Activated CD4-positive, alpha-beta T cell treated with anti-CD3 and anti-CD28 coated beads, Interleukin-2, amount 50 U/mL, for 1 hour (primary cell): ENCODE measurements at regions not wholly inside any gene's neighbourhood (a gene's known extent, or its start where the extent isn't known, plus 50 kb on each side); places are given as distances from the start of the nearest gene placed in this dataset.
"Not testable (repeated sequence)": the region's sequence is repeated elsewhere in the genome, so short reads cannot be mapped to it uniquely, and the experiment has no call there.

ENCODE experiments used
- DNase-seq: peaks from one replicate; pipeline ENCODE4 v3.0.0-alpha.2; 2020

DNA sequence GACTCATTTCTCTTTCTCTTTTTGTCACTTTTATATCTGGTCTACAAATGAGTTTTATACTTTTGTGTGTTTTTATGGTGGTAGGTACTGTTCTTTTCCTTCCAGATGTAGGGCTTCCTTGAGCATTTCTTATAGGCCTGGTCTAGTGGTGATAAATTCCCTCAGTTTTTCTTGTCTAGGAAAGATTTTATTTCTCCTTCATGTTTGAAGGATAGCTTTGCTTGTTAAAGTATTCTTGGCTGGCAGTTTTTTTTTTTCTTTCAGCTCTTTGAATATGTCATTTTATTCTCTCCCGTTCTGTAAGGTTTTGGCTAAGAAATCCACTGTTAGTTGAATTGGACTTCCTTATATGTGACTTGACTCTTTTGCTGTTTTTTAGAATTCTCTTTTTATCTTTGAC lies 292.7 kb downstream of the RPS24 start:
- DNase-seq: no peak

DNA sequence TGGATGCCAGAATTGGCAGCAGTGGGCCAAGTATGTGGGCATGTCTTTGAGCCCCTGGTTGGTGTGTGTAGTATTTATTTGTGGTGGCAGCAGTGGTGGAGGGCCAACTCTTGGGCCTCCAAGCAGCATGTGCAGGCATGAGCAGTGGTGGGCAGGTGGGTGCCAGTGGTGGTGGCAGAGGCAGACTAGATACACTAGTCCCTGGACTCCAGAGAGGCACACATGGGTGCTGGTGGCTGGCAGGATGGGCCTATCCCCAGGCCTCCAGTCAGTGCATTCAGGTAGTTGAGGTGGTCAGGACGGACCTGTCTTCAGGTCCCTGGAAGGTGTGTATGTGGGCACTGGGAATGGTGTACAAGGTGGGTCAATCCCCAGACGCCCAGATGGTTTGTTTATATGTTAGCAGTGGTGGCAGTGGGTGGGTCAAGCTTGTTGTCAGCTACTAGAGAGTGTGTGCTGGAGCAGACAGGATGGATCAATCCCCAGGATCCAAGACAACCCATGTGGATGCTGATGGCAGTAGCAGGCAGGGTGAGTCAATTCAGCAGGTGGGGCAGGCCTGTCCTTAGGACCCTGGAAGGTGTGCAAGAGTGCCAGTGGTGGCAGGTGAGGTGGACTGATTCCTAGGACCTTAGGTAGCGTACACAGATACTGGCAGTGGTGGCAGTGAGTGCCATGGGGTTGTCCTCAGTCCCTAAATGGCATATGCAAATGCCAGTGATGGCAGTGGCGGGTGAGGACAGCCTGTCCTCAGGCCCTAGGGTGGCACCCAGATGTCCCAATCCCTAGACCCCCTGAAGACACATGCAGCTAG lies 294.3 kb downstream of the RPS24 start:
- DNase-seq: no peak

DNA sequence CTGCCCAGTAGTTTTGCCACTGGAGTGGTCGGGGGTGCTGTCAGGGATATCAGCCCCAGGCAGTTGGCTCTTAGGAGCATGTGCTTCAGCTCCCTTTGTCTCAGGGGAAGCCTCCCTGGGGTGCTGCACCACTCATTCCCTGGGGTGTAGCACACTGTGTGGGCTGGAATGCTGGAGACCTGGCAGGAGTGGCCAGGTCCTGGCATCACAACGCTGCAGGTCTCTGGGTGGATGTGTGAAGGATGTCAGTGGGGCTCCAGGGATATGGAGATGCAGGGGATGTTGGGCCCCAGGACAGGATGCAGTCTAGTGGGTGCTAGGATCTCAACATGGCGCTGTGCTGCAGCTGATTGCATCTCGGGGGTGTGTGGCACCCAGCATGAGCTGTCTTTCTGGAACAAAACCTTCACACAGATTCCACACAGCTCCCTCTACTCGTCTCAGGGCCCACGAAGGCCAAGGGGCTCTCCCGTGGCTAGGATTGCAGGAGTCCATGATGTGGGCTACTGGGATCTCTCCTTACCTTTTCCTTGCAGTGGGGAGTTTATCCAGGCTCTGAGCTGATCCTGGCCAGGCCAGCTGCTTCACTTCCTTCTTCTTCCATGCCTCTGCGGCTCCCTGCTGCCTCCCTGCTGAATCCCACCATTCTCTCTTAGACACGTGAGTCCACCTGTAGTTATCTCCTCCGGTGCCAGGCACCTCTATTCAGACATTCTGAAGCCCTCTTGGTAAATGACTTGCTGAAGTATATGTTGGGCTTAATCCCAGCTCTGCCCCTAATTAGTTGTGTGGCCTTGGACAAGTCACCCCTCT lies 295.1 kb downstream of the RPS24 start:
- no peak for DNase-seq

DNA sequence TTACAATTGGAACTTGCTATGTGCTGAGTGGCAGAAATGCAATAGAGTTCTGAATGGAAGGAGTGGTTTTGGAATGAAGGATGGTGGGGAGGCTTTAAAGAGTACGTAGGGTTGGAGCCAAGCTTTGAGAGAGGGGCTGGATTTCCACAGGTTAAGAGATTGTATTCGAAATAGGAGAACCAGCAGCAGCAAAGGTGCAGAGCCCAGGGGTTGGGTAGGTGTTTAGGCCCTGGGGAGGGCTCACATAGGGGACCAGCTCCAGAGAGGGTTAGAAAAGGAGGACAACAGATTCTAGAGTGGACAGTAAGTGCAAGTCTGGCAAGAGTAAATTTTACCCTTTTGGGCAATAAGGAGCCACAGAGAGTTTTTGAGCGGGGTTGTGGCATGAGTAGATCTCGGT lies 297.2 kb downstream of the RPS24 start:
- DNase-seq: no peak

GRCh38 chr10:78331391-78331922 lies 297.8 kb downstream of the RPS24 start:
- DNase-seq: no peak

- DNase-seq: no peak
These were observed 298.3 kb downstream of the RPS24 start for GRCh38 chr10:78332012-78332411.

DNA sequence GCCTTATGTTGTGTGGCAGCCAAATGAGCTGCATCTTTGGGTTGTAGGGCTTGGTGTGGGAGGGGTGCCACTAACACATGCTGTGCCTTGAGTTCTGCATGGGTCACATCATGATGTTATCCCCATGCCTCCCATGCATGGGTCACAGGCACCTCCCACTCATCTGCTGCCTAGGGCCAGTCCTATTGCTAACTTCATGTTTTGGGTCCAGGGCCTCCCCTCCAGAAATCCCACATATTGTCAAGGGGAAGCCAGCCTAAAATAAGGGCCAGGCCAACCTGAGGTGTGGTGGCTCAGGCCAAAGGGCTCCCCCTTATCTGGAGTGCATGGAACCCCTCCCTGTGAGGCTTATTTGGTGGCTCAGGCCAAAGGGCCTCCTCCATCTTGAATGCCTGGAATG lies 299.0 kb downstream of the RPS24 start:
- DNase-seq: no peak

- no peak for DNase-seq
These were observed 299.9 kb downstream of the RPS24 start for GRCh38 chr10:78333362-78334143.

DNA sequence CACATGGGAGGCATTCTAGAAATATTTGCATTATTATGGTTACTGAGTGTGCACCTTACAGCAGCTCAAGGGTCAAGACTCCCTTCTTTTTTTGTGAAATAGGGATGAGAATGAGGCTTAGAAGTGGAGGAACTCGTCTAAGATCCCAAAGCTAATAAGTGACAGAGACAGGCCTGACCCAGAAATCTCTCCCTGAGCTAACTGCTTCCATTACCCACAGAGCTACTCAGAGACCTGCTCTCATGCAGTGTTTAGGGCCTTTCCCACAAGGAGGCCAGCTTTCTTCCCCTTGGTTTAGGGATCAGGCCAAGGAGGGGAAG lies 301.7 kb downstream of the RPS24 start:
- DNase-seq: no peak

- DNase-seq: no peak
These were observed 302.2 kb downstream of the RPS24 start for GRCh38 chr10:78335691-78336401.

DNA sequence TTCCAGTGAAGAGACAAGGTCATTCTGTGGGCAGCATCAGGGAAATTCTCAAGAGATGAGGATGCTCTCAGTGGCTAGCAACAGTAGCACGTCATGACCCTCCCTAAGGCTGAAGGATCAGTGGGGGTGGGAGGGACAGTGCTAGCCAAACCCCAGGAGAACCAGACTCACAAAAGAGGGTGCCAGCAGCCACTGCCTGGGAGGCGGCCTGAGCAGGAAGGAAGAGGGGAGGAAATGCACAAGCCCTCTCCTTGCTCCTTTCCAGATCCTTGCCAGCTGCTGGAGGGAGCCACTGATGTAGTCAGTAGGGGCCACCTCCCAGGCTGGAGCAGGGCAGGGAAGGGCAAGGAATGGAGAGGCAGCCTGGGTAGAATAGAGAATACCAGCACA lies 302.7 kb downstream of the RPS24 start:
- no peak for DNase-seq

- no peak for DNase-seq
These were observed 303.4 kb downstream of the RPS24 start for GRCh38 chr10:78337016-78337415.

DNA sequence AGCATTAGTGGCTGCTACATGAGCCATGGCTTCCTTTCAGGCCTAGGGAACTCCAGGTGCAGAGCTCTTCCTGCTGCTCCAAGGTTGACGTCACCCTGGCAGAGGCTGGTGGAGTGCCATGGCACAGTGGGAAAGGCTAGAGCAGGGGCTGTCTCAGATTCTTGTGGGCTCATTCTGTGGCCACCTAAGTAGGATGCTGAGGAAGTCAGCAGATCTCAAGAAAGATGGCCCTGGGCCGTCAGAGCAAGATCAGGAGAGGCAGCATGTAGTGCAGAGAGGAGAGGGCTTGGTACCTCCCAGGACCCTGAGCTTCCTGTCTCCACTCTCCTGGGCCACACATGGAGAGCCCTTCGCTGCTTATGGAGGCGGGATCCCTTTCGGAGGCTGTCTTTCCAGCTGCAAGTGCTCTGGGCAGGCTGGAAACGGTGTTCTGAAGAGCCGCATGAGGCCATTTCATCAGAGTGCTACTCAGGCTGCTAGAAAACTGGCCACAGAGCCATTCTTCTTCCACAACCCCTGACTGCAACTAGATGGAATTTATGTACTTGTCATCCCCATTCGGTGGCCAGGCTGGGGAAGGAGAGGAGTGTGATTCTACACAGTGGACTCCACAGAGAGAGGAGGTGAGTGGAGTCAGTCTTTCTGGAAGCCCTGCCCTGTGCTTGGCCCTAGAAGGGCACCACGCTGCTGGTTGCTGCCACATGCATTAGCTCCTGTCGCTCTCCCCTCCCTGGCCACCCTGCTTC lies 304.2 kb downstream of the RPS24 start:
- no peak for DNase-seq

GRCh38 chr10:78338717-78339116 lies 305.1 kb downstream of the RPS24 start:
- DNase-seq: no peak

GRCh38 chr10:78339251-78339650 lies 305.6 kb downstream of the RPS24 start:
- no peak for DNase-seq

- no peak for DNase-seq
These were observed 308.4 kb downstream of the RPS24 start for GRCh38 chr10:78341953-78342614.

- DNase-seq: no peak
These were observed 309.4 kb downstream of the RPS24 start for GRCh38 chr10:78342827-78343653.

- DNase-seq: not testable (repeated sequence)
These were observed 310.6 kb downstream of the RPS24 start for GRCh38 chr10:78344257-78344656.

- not testable (repeated sequence) for DNase-seq
These were observed 311.9 kb downstream of the RPS24 start for GRCh38 chr10:78345515-78345914.

DNA sequence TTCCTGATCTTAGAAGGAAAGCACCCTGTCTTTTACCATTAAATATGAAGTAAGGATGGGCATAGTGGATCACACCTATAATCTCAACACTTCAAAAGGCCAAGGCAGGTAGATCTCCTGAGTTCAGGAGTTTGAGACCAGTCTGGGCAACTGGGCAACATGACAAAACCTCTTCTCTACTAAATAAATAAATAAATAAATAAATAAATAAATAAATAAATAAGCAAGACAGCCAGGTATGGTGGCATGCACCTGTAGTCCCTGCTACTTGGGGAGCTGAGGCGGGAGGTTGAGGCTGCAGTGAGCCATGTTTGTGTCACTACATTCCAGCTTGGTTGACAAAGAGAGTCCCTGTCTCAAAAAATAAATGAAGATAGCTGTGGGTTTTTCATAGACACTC lies 313.1 kb downstream of the RPS24 start:
- no peak for DNase-seq
